ENCODE measurements at regions not wholly inside any gene's neighbourhood (a gene's known extent, or its start where the extent isn't known, plus 50 kb on each side); places are given as distances from the start of the nearest gene placed in this dataset.

GRCh38 chr1:235925016-235925415, 58.3 kb upstream of the LYST start:
- H3K4me3 ChIP-seq, result no peak overlapping the region
- H3K27me3 ChIP-seq, result no peaks in the 10 kb centered on the region
- no peaks in the 10 kb centered on the region for H3K9me3 ChIP-seq
- no peak for DNase-seq
- no peaks in the 10 kb centered on the region for H3K36me3 ChIP-seq

GRCh38 chr1:235923466-235924021, 56.8 kb upstream of the LYST start:
- Histone ChIP-seq H3K36me3 (no peaks in the 10 kb centered on the region), H3K4me3 (no peak overlapping the region), H3K9me3 (no peaks in the 10 kb centered on the region), H3K27me3 (no peaks in the 10 kb centered on the region)
- no peak for DNase-seq

- H3K9me3 ChIP-seq, result no peaks in the 10 kb centered on the region
- H3K4me3 ChIP-seq, result no peak overlapping the region
- DNase-seq, result no peak
- H3K27me3 ChIP-seq, result no peaks in the 10 kb centered on the region
- no peaks in the 10 kb centered on the region for H3K36me3 ChIP-seq
Observed at GRCh38 chr1:235920596-235921375, 54.1 kb upstream of the LYST start.

GRCh38 chr1:235919833-235920441, 53.2 kb upstream of the LYST start:
- H3K9me3 ChIP-seq, result no peaks in the 10 kb centered on the region
- no peak overlapping the region for H3K4me3 ChIP-seq
- H3K36me3 ChIP-seq, result no peaks in the 10 kb centered on the region
- H3K27me3 ChIP-seq, result no peaks in the 10 kb centered on the region
- DNase-seq, result peak; percentile 91

- no peak for DNase-seq
- no peaks in the 10 kb centered on the region for H3K36me3 ChIP-seq
- no peak overlapping the region for H3K4me3 ChIP-seq
- no peaks in the 10 kb centered on the region for H3K27me3 ChIP-seq
- no peaks in the 10 kb centered on the region for H3K9me3 ChIP-seq
Observed at GRCh38 chr1:235919127-235919832, 52.6 kb upstream of the LYST start.

- Histone ChIP-seq H3K27me3 (no peaks in the 10 kb centered on the region), H3K9me3 (no peaks in the 10 kb centered on the region), H3K4me3 (no peak overlapping the region), H3K36me3 (no peaks in the 10 kb centered on the region)
- DNase-seq, result no peak
Observed at GRCh38 chr1:235918465-235918864, 51.8 kb upstream of the LYST start.

- Histone ChIP-seq H3K27me3 (no peaks in the 10 kb centered on the region), H3K36me3 (no peaks in the 10 kb centered on the region), H3K4me3 (no peak overlapping the region), H3K9me3 (no peaks in the 10 kb centered on the region)
- no peak for DNase-seq
Observed at GRCh38 chr1:235918032-235918431, 51.3 kb upstream of the LYST start.

- Histone ChIP-seq H3K36me3 (no peaks in the 10 kb centered on the region), H3K4me3 (no peak overlapping the region)
- peak; percentile 96 for DNase-seq
Observed at GRCh38 chr1:235917267-235917811, 50.6 kb upstream of the LYST start.

More at GRCh38 chr1:235917267-235917811, 50.6 kb upstream of the LYST start:
- Histone ChIP-seq H3K9me3 (no peaks in the 10 kb centered on the region), H3K27me3 (no peaks in the 10 kb centered on the region)

All from MG63 (cell line).